Subcutaneous abdominal adipose tissue (tissue), 5 donors: ENCODE measurements at regions not wholly inside any gene's neighbourhood (a gene's known extent, or its start where the extent isn't known, plus 50 kb on each side); places are given as distances from the start of the nearest gene placed in this dataset.
"Not testable (repeated sequence)": the region's sequence is repeated elsewhere in the genome, so short reads cannot be mapped to it uniquely, and the experiment has no call there.

Experiments used
- H3K27ac ChIP-seq: one replicate; pipeline ENCODE4 v1.7.0; 2013; ENCODE audit warnings: low read depth, mild to moderate bottlenecking, inconsistent platforms, low read length, moderate library complexity
- H3K27me3 ChIP-seq, 5 donors: one replicate each; pipeline ENCODE4 v1.7.0; 2013; ENCODE audit warnings: low read length in 5 of 5, inconsistent platforms in 1 of 5; ENCODE audit not compliant: control insufficient read depth in 5 of 5, insufficient read depth in 4 of 5
- H3K36me3 ChIP-seq, 5 donors: one replicate each; pipeline ENCODE4 v1.7.0; 2013; ENCODE audit warnings: low read length in 5 of 5; ENCODE audit not compliant: control insufficient read depth in 5 of 5, insufficient read depth in 5 of 5
- H3K4me1 ChIP-seq, 5 donors: one replicate each; pipeline ENCODE4 v1.7.0; 2013; ENCODE audit warnings: low read length in 5 of 5, mild to moderate bottlenecking in 3 of 5, moderate library complexity in 1 of 5; ENCODE audit not compliant: control insufficient read depth in 5 of 5, insufficient read depth in 5 of 5
- H3K4me3 ChIP-seq, 5 donors: one replicate each; pipeline ENCODE4 v1.7.0; 2013; ENCODE audit warnings: low read length in 5 of 5, low read depth in 1 of 5
- H3K9ac ChIP-seq, 5 donors: one replicate each; pipeline ENCODE4 v1.7.0; 2013; ENCODE audit warnings: low read length in 5 of 5, mild to moderate bottlenecking in 4 of 5, moderate library complexity in 3 of 5
- H3K9me3 ChIP-seq, 5 donors: one replicate each; pipeline ENCODE4 v1.7.0; 2013; ENCODE audit warnings: low read length in 5 of 5; ENCODE audit not compliant: control insufficient read depth in 5 of 5
- donor health status: healthy.
- donor health status: healthy.
- donor health status: healthy.
- donor health status: healthy.
- donor health status: healthy.

DNA sequence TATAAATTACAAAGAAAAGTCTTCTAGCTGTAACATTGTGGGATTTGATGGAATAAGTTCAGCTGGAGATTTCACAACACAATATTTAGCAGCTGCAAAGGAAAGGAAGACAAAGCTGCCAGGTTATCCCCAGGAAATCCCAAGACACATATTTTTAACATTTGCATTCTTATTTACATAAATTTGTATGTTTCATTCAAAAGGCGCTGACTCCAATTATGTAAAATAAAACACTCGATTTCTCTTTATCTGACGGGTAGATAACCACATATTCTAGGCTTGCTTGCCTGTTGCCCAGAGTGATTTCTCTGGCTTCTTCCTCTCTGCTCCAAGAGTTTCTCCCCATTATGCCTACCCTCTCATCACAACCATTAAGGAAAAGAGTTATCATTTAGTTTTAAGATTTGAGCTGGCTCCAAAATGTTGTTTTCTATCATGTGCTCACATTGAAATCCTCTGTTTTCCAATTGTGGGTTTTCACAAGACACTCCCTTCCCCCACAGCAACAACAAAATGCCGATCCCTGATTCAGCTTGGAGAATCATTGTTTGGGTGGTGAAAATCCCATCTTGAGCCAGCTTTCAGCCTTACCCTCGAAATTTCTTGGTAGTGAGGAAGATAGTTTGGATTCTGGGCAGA, 128.2 kb upstream of the RASGEF1B start:
- peak overlapping the region in 1 of 5 donors; percentile 19 for H3K4me3 ChIP-seq
- H3K36me3 ChIP-seq, result no peaks in the 10 kb centered on the region
- peaks cover 0 to 22% (median 17%) of the 10 kb centered on the region in 5 donors for H3K4me1 ChIP-seq
- no peak overlapping the region for H3K9ac ChIP-seq
- H3K27me3 ChIP-seq, result no peaks in the 10 kb centered on the region
- H3K9me3 ChIP-seq, result peaks cover 0 to 4% (median 0%) of the 10 kb centered on the region in 5 donors
- H3K27ac ChIP-seq, result peak overlapping the region; percentile 8

DNA sequence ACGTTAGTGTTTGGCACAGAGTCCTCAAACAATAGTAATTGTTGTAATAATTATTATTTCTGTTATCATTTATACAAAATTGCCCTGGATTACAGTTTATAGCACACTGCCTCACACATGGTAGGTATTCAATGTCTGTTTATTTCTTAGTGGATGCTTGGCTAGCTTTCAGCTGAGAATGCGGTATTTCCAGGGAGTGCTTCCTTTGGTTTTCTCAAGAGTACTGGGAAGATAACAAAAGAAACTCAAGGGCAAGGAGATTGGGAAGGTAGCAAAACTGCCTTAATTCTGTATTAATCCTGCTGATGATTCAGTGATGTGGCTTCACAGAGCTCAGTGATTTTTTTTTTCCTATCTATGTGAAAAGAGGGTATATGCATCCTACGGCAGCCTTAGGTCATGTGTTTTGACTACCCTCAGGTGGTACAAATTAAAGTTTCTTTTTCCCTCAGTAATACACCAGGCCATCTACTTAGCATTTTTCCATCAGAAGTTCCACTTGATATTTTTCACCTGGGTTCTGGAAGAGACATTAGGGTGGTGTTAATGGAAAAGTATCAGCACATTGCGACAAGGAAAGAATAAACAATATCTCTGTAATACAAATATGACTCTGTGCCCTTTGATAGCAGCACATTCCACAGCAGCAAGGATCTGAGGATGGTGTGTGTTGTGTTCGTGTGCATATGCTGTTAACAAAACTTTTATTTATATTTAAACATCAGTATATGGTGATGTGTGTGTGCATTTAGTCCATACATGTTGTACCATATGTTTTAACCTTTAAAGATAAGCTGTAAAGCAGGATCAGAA, 124.3 kb upstream of the RASGEF1B start:
- no peak overlapping the region for H3K27ac ChIP-seq
- no peak overlapping the region for H3K9ac ChIP-seq
- peaks cover 0 to 4% (median 0%) of the 10 kb centered on the region in 5 donors for H3K9me3 ChIP-seq
- H3K27me3 ChIP-seq, result no peaks in the 10 kb centered on the region
- no peaks in the 10 kb centered on the region for H3K36me3 ChIP-seq
- H3K4me3 ChIP-seq, result no peak overlapping the region
- peaks cover 0 to 19% (median 14%) of the 10 kb centered on the region in 5 donors for H3K4me1 ChIP-seq

DNA sequence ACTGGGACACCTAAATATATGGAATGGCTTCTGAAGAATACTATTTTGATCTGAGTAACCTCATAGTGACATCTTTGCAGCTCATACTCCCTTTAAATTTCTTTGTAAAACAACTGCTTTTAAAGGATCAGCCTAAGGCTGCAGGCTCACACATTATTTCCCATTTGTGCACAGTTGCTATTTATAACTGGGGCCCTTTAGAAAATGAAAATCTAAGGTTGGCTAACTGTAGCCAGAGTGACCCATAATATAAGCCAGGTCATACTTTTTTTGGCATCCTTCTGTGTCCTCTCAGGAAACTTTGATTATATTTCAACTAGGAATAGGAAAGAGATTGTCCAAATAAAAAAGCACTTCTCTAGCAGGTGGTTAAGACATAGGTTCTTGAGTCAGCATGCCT, 123.6 kb upstream of the RASGEF1B start:
- Histone ChIP-seq H3K36me3 (no peaks in the 10 kb centered on the region), H3K9me3 (peaks cover 0 to 4% (median 0%) of the 10 kb centered on the region in 5 donors), H3K9ac (no peak overlapping the region), H3K27me3 (no peaks in the 10 kb centered on the region), H3K27ac (no peak overlapping the region), H3K4me3 (no peak overlapping the region), H3K4me1 (peaks cover 0 to 12% (median 8%) of the 10 kb centered on the region in 5 donors)

DNA sequence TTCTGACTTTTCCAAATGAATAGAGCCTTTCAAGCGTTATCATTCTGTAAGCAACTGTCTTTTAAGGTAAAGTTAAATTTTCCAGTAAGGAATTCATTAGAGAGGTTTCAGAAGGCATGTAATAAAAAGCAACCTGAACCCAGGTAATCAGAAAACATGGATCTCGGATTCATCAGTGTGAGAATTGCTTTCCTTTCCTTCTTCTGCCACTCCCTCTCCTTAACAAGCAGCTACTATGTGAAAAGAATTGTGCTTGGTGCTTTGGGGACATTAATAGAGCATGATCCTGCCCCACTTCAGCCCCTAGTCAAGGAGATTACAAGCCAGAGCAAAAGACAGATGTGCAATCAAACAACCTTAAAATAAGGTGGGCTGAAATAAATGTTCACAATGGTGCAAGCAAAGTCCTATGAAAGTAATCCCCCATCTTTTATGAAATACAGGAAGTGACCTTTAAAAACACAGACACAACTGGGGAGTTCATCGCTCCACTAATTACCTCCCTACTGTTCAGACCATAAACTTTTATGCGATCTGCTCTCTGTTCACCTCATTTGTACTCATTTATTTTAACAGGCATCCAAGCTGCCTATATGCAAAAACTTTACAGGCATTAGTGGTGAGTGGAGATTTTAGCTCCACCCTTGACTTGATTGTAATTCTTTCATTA, 122.9 kb upstream of the RASGEF1B start:
- Histone ChIP-seq H3K4me3 (no peak overlapping the region), H3K27ac (no peak overlapping the region), H3K36me3 (no peaks in the 10 kb centered on the region), H3K27me3 (no peaks in the 10 kb centered on the region), H3K4me1 (peaks cover 0 to 8% (median 5%) of the 10 kb centered on the region in 5 donors), H3K9ac (no peak overlapping the region), H3K9me3 (peaks cover 0 to 4% (median 0%) of the 10 kb centered on the region in 5 donors)

DNA sequence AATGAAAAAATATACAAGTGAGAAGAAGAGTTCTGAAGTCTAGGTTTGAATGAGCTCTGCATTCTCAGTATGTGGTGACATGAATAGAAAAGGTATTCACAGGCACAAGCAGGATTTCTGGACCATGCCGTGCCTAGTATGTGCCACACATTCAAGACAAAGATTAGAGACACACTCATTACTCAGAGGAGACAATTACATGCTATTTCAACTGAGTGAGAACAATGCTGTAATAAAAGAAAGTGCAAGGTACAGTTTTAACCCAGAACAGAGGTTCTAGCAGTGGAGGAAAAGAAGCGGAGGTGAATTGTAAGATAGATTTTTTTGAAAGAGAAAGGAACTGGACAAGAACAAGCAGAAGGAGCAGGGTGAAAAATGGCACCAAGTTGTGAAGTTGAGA, 121.0 kb upstream of the RASGEF1B start:
- H3K27ac ChIP-seq, result no peak overlapping the region
- no peaks in the 10 kb centered on the region for H3K27me3 ChIP-seq
- H3K4me3 ChIP-seq, result no peak overlapping the region
- H3K4me1 ChIP-seq, result peaks cover 0 to 8% (median 0%) of the 10 kb centered on the region in 5 donors
- H3K36me3 ChIP-seq, result no peaks in the 10 kb centered on the region
- no peaks in the 10 kb centered on the region for H3K9me3 ChIP-seq
- H3K9ac ChIP-seq, result no peak overlapping the region

DNA sequence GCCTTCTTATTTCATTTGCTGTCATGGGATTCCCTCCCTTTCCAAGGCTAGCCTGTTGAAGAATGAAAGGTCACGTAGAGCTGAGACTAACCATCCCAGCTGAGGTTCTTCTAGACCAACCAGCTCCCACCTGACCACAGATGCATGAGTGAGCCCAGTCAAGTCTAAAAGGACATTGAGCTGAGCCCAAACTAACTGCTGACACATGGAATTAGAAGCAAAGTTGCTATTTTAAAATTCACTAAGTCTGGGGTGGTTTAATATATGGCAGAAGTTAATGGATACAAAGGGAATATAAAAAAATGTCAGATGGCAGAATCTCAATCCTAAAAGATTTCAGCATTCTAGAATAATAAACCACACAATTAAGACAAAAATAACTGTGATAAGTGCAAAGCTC, 118.9 kb upstream of the RASGEF1B start:
- Histone ChIP-seq H3K9me3 (no peaks in the 10 kb centered on the region), H3K9ac (no peak overlapping the region), H3K27me3 (no peaks in the 10 kb centered on the region), H3K4me1 (peaks cover 0 to 8% (median 0%) of the 10 kb centered on the region in 5 donors), H3K36me3 (no peaks in the 10 kb centered on the region), H3K4me3 (no peak overlapping the region), H3K27ac (no peak overlapping the region)

DNA sequence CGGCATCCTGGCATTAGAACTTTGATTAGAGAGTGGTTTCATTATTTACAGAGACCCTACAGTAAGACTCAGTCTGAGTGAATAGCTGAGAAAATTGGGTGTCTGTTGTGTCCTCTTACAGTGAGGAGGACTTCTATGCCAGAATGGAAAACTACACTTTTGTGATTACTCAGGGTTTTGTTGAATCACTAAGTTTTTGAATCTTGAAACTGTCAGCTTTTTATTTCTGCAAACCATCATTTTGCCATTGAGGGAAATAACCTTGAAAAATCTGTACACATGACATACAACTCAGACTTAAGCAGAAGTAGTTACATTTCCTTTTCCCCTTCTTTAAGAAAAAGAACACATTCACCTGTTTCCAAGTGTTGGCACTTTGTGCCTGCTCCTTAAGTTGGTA, 117.6 kb upstream of the RASGEF1B start:
- H3K9me3 ChIP-seq, result no peaks in the 10 kb centered on the region
- H3K9ac ChIP-seq, result no peak overlapping the region
- H3K4me1 ChIP-seq, result no peaks in the 10 kb centered on the region
- no peak overlapping the region for H3K27ac ChIP-seq
- H3K27me3 ChIP-seq, result no peaks in the 10 kb centered on the region
- no peaks in the 10 kb centered on the region for H3K36me3 ChIP-seq
- no peak overlapping the region for H3K4me3 ChIP-seq

DNA sequence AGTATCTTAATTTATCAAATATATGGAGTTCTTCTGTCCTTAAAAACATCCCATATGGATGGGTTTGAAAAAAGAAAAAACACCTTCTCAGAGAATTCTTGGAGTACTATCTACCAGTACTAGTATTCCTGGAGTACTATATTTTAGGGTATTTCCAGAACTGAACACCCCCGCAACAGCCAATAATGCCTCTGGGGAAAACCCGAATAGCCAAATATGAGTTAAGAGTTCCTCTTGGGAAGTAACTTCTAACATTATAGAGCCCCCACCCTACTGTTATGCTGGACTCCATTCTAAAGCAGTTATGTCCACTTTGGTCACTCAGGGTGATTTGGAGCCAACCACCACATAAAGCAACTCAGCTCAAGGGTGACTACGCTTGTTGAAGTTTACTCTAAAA, 115.0 kb upstream of the RASGEF1B start:
- Histone ChIP-seq H3K4me1 (no peaks in the 10 kb centered on the region), H3K9me3 (no peaks in the 10 kb centered on the region), H3K9ac (no peak overlapping the region), H3K36me3 (no peaks in the 10 kb centered on the region), H3K27ac (no peak overlapping the region), H3K4me3 (no peak overlapping the region), H3K27me3 (no peaks in the 10 kb centered on the region)

DNA sequence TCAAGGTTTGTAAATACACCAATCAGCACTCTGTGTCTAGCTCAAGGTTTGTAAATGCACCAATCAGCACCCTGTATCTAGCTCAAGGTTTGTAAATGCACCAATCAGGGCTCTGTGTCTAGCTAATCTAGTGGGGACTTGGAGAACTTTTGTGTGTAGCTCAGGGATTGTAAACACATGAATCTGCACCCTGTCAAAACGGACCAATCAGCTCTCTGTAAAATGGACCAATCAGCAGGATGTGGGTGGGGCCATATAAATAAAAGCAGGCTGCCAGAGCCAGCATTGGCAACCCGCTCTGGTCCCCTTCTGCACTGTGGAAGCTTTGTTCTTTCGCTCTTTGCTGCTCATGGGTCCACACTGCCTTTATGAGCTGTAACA, 109.3 kb upstream of the RASGEF1B start:
- H3K9ac ChIP-seq, H3K36me3 ChIP-seq, H3K27ac ChIP-seq, H3K27me3 ChIP-seq, H3K9me3 ChIP-seq, H3K4me3 ChIP-seq: not testable (repeated sequence)
- H3K4me1 ChIP-seq, result peaks cover 0 to 11% (median 3%) of the 10 kb centered on the region in 5 donors
